ENCODE measurements at regions not wholly inside any gene's neighbourhood (a gene's known extent, or its start where the extent isn't known, plus 50 kb on each side); places are given as distances from the start of the nearest gene placed in this dataset.

- DNase-seq (ENCODE audit: low read depth in 2 of 2) = no peak
- Histone ChIP-seq H3K4me3 (replicated peaks in 1 of 4; ENCODE audit: control extremely low read depth in 1 of 4, insufficient read depth in 1 of 4, low read depth in 3 of 4, low read length in 4 of 4) (no peak overlapping the region), H3K27me3 (ENCODE audit: control insufficient read depth, insufficient read depth, low read length) (no peaks in the 10 kb centered on the region), H3K9ac (ENCODE audit: insufficient read depth, low read length) (no peak overlapping the region), H4K20me1 (ENCODE audit: control insufficient read depth, extremely low read depth, insufficient read depth, low read length) (no peaks in the 10 kb centered on the region), H3K9me3 (ENCODE audit: control insufficient read depth, insufficient read depth, low read depth, low read length) (no peaks in the 10 kb centered on the region), H2AFZ (ENCODE audit: low read length) (no peak overlapping the region), H3K27ac (ENCODE audit: insufficient read depth, low read length) (no peak overlapping the region), H3K4me2 (ENCODE audit: extremely low read depth, insufficient read depth, low read length) (no peak overlapping the region), H3K36me3 (ENCODE audit: control insufficient read depth, insufficient read depth, low read length) (no peaks in the 10 kb centered on the region), H3K4me1 (ENCODE audit: control insufficient read depth, extremely low read depth, insufficient read depth, low read length) (no peaks in the 10 kb centered on the region), H3K79me2 (ENCODE audit: control insufficient read depth, insufficient read depth, low read length) (no peaks in the 10 kb centered on the region)
- TF ChIP-seq CTCF (conservative IDR thresholded peaks at IDR 0.05 in 1 of 2, IDR thresholded peaks at IDR 0.05 in 1 of 2; ENCODE audit: low read depth in 1 of 2, low read length in 2 of 2) = no peak
- TF ChIP-seq EZH2 (IDR thresholded peaks at IDR 0.05; ENCODE audit: low read length, missing control alignments) = no peak
Measured at GRCh38 chr1:4970532-4970931, 316.1 kb downstream of the AJAP1 start.

GRCh38 chr1:4969556-4970129 is 315.2 kb downstream of the AJAP1 start:
- no peak overlapping the region for H3K4me3 ChIP-seq (replicated peaks in 1 of 4; ENCODE audit: control extremely low read depth in 1 of 4, insufficient read depth in 1 of 4, low read depth in 3 of 4, low read length in 4 of 4)
- H2AFZ ChIP-seq (ENCODE audit: low read length) = no peak overlapping the region
- TF ChIP-seq CTCF (conservative IDR thresholded peaks at IDR 0.05 in 1 of 2, IDR thresholded peaks at IDR 0.05 in 1 of 2; ENCODE audit: low read depth in 1 of 2, low read length in 2 of 2) = no peak
- TF ChIP-seq EZH2 (IDR thresholded peaks at IDR 0.05; ENCODE audit: low read length, missing control alignments) = no peak
- no peaks in the 10 kb centered on the region for H3K79me2 ChIP-seq (ENCODE audit: control insufficient read depth, insufficient read depth, low read length)
- no peak overlapping the region for H3K9ac ChIP-seq (ENCODE audit: insufficient read depth, low read length)
- H3K4me2 ChIP-seq (ENCODE audit: extremely low read depth, insufficient read depth, low read length) = no peak overlapping the region
- no peak overlapping the region for H3K27ac ChIP-seq (ENCODE audit: insufficient read depth, low read length)
- no peak for DNase-seq (ENCODE audit: low read depth in 2 of 2)
- no peaks in the 10 kb centered on the region for H3K27me3 ChIP-seq (ENCODE audit: control insufficient read depth, insufficient read depth, low read length)
- H4K20me1 ChIP-seq (ENCODE audit: control insufficient read depth, extremely low read depth, insufficient read depth, low read length) = no peaks in the 10 kb centered on the region
- H3K9me3 ChIP-seq (ENCODE audit: control insufficient read depth, insufficient read depth, low read depth, low read length) = no peaks in the 10 kb centered on the region
- H3K4me1 ChIP-seq (ENCODE audit: control insufficient read depth, extremely low read depth, insufficient read depth, low read length) = no peaks in the 10 kb centered on the region
- no peaks in the 10 kb centered on the region for H3K36me3 ChIP-seq (ENCODE audit: control insufficient read depth, insufficient read depth, low read length)

GRCh38 chr1:4965346-4966075 is 311.1 kb downstream of the AJAP1 start:
- DNase-seq (ENCODE audit: low read depth in 2 of 2) = no peak
- Histone ChIP-seq H3K79me2 (ENCODE audit: control insufficient read depth, insufficient read depth, low read length) (no peaks in the 10 kb centered on the region), H3K36me3 (ENCODE audit: control insufficient read depth, insufficient read depth, low read length) (no peaks in the 10 kb centered on the region), H3K4me3 (replicated peaks in 1 of 4; ENCODE audit: control extremely low read depth in 1 of 4, insufficient read depth in 1 of 4, low read depth in 3 of 4, low read length in 4 of 4) (no peak overlapping the region), H3K9me3 (ENCODE audit: control insufficient read depth, insufficient read depth, low read depth, low read length) (no peaks in the 10 kb centered on the region), H3K27ac (ENCODE audit: insufficient read depth, low read length) (no peak overlapping the region), H3K27me3 (ENCODE audit: control insufficient read depth, insufficient read depth, low read length) (no peaks in the 10 kb centered on the region), H2AFZ (ENCODE audit: low read length) (no peak overlapping the region), H3K4me2 (ENCODE audit: extremely low read depth, insufficient read depth, low read length) (no peak overlapping the region), H4K20me1 (ENCODE audit: control insufficient read depth, extremely low read depth, insufficient read depth, low read length) (no peaks in the 10 kb centered on the region), H3K9ac (ENCODE audit: insufficient read depth, low read length) (no peak overlapping the region), H3K4me1 (ENCODE audit: control insufficient read depth, extremely low read depth, insufficient read depth, low read length) (no peaks in the 10 kb centered on the region)
- no peak for TF ChIP-seq CTCF (conservative IDR thresholded peaks at IDR 0.05 in 1 of 2, IDR thresholded peaks at IDR 0.05 in 1 of 2; ENCODE audit: low read depth in 1 of 2, low read length in 2 of 2)
- TF ChIP-seq EZH2 (IDR thresholded peaks at IDR 0.05; ENCODE audit: low read length, missing control alignments) = no peak

Data from fibroblast of lung (primary cell).